AG10803 (cell line): ENCODE measurements at regions not wholly inside any gene's neighbourhood (a gene's known extent, or its start where the extent isn't known, plus 50 kb on each side); places are given as distances from the start of the nearest gene placed in this dataset.

ENCODE experiments used
- DNase-seq: peaks from one replicate; pipeline ENCODE4 v3.0.0; 2010; ENCODE audit warnings: low read depth
- H3K4me3 ChIP-seq: 2 replicates; pipeline ENCODE4 v1.5.1; 2011; ENCODE audit warnings: mild to moderate bottlenecking, low read length, control low read depth
- TF ChIP-seq, protein P1 (sequence below): conservative IDR thresholded peaks from 2 replicates; pipeline ENCODE4 v1.5.1; 2011; ENCODE audit warnings: mild to moderate bottlenecking, low read length, control low read depth, inconsistent platforms

DNA sequence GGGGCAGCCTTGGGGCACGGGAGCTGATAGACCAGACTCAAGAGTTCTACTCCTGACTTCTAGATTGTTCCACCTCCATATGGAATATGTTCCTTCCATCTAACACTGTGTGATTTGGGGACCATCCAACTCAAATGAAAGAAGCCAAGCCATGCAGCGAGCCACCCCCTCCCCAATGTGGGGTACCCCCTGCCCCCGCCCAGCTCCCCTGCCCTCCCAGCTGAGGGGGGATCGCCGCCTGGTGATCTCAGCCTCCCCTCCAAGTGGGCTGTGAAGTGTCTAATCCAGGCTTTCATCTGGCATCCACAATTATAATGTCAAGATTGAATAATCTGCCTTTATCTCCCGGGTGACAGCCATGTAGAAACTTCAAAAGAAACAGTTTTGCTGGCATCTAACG lies 246.1 kb downstream of the RPS24 start:
- no peak overlapping the region for H3K4me3 ChIP-seq
- no peak for DNase-seq
- TF ChIP-seq, protein P1, sequence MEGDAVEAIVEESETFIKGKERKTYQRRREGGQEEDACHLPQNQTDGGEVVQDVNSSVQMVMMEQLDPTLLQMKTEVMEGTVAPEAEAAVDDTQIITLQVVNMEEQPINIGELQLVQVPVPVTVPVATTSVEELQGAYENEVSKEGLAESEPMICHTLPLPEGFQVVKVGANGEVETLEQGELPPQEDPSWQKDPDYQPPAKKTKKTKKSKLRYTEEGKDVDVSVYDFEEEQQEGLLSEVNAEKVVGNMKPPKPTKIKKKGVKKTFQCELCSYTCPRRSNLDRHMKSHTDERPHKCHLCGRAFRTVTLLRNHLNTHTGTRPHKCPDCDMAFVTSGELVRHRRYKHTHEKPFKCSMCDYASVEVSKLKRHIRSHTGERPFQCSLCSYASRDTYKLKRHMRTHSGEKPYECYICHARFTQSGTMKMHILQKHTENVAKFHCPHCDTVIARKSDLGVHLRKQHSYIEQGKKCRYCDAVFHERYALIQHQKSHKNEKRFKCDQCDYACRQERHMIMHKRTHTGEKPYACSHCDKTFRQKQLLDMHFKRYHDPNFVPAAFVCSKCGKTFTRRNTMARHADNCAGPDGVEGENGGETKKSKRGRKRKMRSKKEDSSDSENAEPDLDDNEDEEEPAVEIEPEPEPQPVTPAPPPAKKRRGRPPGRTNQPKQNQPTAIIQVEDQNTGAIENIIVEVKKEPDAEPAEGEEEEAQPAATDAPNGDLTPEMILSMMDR = no peak

DNA sequence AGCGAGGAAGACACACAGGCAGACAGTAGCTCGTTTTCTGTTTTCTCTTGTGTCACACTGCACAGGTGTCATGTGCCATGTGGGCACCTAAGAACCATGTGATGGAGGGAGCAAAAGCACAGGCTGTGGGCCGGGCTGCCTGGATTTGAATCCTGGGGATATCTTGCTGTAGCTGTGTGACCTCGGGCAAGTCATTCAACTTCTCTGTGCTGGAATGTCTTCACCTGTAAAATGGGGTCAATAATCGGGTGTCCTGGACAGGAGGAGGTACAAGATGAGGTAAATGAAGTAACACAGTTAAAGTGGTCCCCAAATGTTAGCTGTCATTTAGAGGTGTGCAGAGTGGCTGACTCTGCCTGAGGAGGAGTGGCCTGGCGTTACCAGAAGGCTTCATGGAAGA lies 246.9 kb downstream of the RPS24 start:
- TF ChIP-seq, protein P1 = no peak
- DNase-seq = no peak
- no peak overlapping the region for H3K4me3 ChIP-seq

DNA sequence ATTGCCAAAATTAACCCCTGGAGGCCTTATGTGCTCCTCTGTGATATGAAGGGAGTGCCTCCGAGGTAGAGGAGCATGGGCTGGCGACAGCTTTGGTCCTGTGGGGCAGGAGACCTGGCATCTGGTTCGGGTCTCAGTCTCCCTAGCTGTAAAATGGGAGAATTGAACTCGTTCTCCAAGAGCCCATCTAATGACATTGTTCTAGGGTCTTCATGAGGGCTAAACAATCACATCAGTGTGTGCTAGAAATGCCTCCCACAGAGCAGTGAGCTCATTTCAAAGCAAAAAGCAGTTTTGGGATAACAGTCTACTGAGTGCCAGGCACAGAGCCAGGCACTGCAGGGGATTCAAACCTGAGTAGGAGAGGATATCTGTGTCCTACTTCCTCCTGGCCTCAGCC lies 248.0 kb downstream of the RPS24 start:
- no peak for DNase-seq
- TF ChIP-seq, protein P1 = no peak

DNA sequence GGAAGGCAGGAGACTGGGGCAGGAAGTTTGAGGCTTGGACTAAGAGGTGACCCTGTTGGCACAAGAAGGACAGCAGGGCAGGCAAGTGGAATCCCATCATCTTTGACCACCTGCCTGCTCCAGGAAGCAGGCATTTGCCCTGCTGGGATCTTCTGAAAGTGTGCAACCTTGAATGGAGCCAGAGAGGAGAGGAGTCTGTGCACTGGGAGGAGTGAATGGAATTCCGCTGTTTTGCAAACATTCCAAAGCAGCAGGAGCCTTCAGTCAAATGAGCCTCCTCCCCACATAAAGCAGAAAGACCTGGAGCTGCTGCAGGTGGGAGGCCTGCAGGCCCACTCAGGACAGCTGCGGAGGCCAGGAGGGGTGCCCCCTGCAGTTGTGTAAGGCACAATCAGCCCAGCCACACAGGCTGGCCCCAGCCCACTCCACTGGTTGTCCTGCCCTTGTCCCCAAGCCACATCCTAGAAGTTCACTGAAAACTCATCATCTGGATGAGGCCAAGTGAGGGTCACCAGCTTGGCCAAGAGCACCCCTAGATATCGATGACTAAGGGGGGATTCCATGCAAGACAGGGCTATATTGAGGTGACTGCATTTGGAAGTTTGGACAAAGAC lies 249.5 kb downstream of the RPS24 start:
- no peak overlapping the region for H3K4me3 ChIP-seq
- TF ChIP-seq, protein P1 = no peak
- no peak for DNase-seq

More for the DNA sequence above, 248.0 kb downstream of the RPS24 start:
- no peak overlapping the region for H3K4me3 ChIP-seq

DNA sequence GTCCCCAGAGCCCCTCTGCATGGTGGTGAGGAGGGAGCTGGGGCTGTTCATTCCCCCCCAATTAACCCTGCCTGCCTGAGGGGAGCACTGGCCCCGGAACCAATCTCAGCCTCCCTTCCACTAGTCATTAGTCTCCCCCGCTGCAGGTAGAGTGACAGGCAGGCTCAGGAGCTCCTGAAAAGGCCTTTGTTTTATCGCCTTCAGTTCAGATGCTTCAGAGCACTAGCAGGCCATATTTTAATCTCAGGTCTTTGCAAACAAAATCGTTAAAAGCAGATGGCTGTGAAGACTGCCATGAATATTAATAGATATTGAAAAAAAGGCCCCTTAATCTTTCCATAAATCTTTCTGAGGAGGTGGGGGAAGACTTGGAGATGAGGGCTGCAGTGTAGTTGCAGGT lies 250.7 kb downstream of the RPS24 start:
- no peak for DNase-seq
- TF ChIP-seq, protein P1 = no peak
- no peak overlapping the region for H3K4me3 ChIP-seq

DNA sequence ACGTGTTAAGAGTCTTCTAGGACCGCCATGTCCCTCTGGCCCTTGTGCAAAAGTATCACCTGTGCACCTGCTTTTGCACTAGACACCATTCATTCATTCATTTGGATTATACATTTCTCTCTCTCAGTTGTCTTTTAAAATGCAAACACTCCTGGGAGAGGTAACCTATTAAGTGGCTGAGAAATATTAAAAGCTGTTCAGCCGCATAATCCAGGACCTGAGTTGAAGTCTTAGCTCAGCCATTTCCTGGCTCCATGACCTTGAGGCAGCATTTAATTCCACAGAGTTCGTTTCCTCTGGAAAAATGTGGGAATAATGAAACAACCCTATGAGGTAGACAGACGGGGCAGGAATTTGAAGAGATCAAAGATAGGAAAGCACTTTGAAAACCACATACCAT lies 251.6 kb downstream of the RPS24 start:
- H3K4me3 ChIP-seq = no peak overlapping the region
- no peak for DNase-seq

DNA sequence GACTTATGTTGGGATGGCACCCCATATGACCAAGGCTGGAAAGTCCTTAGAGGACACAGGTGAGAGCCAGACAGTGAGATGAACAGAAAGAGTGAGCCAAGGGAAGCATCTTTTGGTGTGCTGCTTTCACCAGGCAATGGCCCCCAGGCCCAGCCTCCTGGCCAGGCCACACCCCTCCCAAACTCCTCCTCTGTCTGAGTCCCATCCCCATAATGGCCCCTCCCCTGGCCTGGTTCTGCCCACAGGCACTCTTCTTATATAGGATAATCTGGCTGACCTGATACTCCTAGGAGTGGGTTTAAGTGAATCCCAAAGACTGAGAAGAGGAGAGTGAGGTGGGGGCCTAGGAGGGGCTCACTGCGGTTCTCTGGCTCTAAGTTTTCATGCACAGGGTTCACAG lies 252.5 kb downstream of the RPS24 start:
- no peak for DNase-seq
- H3K4me3 ChIP-seq = no peak overlapping the region
- TF ChIP-seq, protein P1 = no peak

More for the DNA sequence above, 251.6 kb downstream of the RPS24 start:
- TF ChIP-seq, protein P1 = no peak
